ENCODE measurements at regions not wholly inside any gene's neighbourhood (a gene's known extent, or its start where the extent isn't known, plus 50 kb on each side); places are given as distances from the start of the nearest gene placed in this dataset.

DNA sequence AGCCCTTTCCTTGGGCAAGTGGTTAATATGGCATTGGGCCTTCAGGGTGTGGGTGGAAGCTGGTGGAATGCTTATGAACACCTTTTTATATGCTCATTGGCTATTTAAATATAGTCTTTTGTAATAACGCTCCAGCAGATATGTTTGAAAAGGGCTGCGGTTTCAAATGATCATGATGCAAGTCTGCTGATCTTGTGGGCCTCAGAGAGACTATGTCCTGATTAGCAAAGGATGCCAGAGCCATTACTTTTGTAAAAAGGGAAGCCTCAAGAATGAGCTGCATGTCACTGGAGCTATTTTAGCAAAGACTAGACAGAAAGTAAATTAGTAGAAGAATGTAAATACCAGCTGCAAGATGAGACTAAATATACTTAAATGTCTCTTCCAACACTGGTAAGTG lies 200.5 kb downstream of the GXYLT1 start:
- no peak overlapping the region for H4K8ac ChIP-seq (ENCODE audit: low read depth, low read length)
- no peak overlapping the region for H3K4me3 ChIP-seq (ENCODE audit: low read depth, low read length)
- H3K79me1 ChIP-seq (ENCODE audit: low read length), result no peaks in the 10 kb centered on the region
- H3K36me3 ChIP-seq (ENCODE audit: control insufficient read depth in 1 of 2, insufficient read depth in 2 of 2, low read length in 2 of 2), result no peaks in the 10 kb centered on the region
- H3K4me1 ChIP-seq (ENCODE audit: control insufficient read depth in 1 of 2, insufficient read depth in 2 of 2, low read length in 2 of 2), result no peaks in the 10 kb centered on the region
- H2BK12ac ChIP-seq (ENCODE audit: low read length), result no peak overlapping the region
- H2BK5ac ChIP-seq (ENCODE audit: low read depth, low read length, poor library complexity), result no peak overlapping the region
- no peaks in the 10 kb centered on the region for H3K27me3 ChIP-seq (ENCODE audit: insufficient read depth, low read length)
- no peak overlapping the region for H4K12ac ChIP-seq (ENCODE audit: low read depth, low read length)
- H3K79me2 ChIP-seq (ENCODE audit: control insufficient read depth, insufficient read depth, low read length, poor library complexity), result no peaks in the 10 kb centered on the region
- H4K91ac ChIP-seq (ENCODE audit: low read depth, low read length), result no peak overlapping the region
- H3K23ac ChIP-seq (ENCODE audit: low read length), result no peak overlapping the region
- no peak overlapping the region for H2AK5ac ChIP-seq (ENCODE audit: low read length)
- no peak overlapping the region for H3K14ac ChIP-seq (ENCODE audit: low read length)
- no peak overlapping the region for H3K9ac ChIP-seq (ENCODE audit: low read length)
- H3K9me3 ChIP-seq (ENCODE audit: insufficient read depth, low read depth, low read length), result peaks cover 6% of the 10 kb centered on the region
- no peak overlapping the region for H3K4me2 ChIP-seq (ENCODE audit: low read length)
- WGBS (ENCODE audit: extremely low coverage, insufficient coverage, insufficient read length), result no CpG with 5 or more reads among the region's 2 CpGs
- no peak overlapping the region for H3K27ac ChIP-seq (ENCODE audit: low read depth, low read length)
- H3K4ac ChIP-seq (ENCODE audit: low read depth, low read length), result no peak overlapping the region
- no peak overlapping the region for H3K18ac ChIP-seq (ENCODE audit: low read length)
- H2BK120ac ChIP-seq (ENCODE audit: insufficient read depth, low read length, poor library complexity), result no peak overlapping the region
- no peak for DNase-seq
- H2AFZ ChIP-seq (ENCODE audit: insufficient read depth, low read length, poor library complexity), result no peak overlapping the region

DNA sequence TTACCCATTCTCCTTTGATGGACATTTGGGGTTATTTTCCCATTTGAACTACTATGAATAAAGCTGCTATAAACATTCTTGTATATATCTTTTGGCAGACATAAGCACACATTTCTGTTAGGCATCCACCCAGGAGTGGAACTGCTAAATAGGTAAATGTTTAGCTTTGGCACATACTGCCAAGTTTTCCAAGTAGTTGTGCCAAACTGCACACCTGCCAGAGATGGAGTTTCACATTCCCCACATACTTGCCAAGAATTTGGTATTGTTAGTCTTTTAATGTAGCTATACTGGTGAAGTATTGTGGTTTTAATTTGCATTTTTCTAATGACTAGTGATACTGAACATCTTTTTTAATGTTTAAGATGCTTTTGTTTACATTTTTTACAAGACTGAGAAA lies 201.0 kb downstream of the GXYLT1 start:
- no peak overlapping the region for H4K12ac ChIP-seq (ENCODE audit: low read depth, low read length)
- H2BK5ac ChIP-seq (ENCODE audit: low read depth, low read length, poor library complexity), result no peak overlapping the region
- no peak overlapping the region for H3K18ac ChIP-seq (ENCODE audit: low read length)
- no peaks in the 10 kb centered on the region for H3K79me2 ChIP-seq (ENCODE audit: control insufficient read depth, insufficient read depth, low read length, poor library complexity)
- no peaks in the 10 kb centered on the region for H3K79me1 ChIP-seq (ENCODE audit: low read length)
- no peak overlapping the region for H3K4ac ChIP-seq (ENCODE audit: low read depth, low read length)
- H3K27me3 ChIP-seq (ENCODE audit: insufficient read depth, low read length), result no peaks in the 10 kb centered on the region
- no peak overlapping the region for H3K9ac ChIP-seq (ENCODE audit: low read length)
- H3K4me1 ChIP-seq (ENCODE audit: control insufficient read depth in 1 of 2, insufficient read depth in 2 of 2, low read length in 2 of 2), result no peaks in the 10 kb centered on the region
- no peak for DNase-seq
- H4K8ac ChIP-seq (ENCODE audit: low read depth, low read length), result no peak overlapping the region
- H4K91ac ChIP-seq (ENCODE audit: low read depth, low read length), result no peak overlapping the region
- H2AFZ ChIP-seq (ENCODE audit: insufficient read depth, low read length, poor library complexity), result no peak overlapping the region
- no peak overlapping the region for H3K23ac ChIP-seq (ENCODE audit: low read length)
- H3K4me2 ChIP-seq (ENCODE audit: low read length), result no peak overlapping the region
- H2AK5ac ChIP-seq (ENCODE audit: low read length), result no peak overlapping the region
- H2BK12ac ChIP-seq (ENCODE audit: low read length), result no peak overlapping the region
- no peak overlapping the region for H3K27ac ChIP-seq (ENCODE audit: low read depth, low read length)
- no peaks in the 10 kb centered on the region for H3K36me3 ChIP-seq (ENCODE audit: control insufficient read depth in 1 of 2, insufficient read depth in 2 of 2, low read length in 2 of 2)
- peaks cover 6% of the 10 kb centered on the region for H3K9me3 ChIP-seq (ENCODE audit: insufficient read depth, low read depth, low read length)
- no peak overlapping the region for H2BK120ac ChIP-seq (ENCODE audit: insufficient read depth, low read length, poor library complexity)
- no peak overlapping the region for H3K14ac ChIP-seq (ENCODE audit: low read length)
- no peak overlapping the region for H3K4me3 ChIP-seq (ENCODE audit: low read depth, low read length)

DNA sequence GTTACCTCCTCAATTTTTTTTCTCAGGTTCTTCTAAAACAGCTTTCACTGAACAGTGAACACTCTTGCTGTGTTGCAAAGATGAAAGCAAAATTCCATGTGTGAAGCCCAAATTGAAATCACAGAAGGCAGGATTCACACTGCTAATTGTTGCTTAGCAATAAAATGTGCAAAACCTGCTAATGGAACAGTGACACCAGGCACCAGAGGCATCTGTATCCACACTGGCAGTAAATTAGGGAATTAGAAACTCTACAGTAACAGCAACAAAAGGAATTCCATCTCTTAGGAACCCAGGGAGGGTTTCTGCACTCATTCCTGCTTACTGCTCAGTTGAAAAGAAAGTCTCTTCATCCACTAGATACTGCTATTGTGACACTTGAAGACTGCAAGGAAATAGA lies 202.3 kb downstream of the GXYLT1 start:
- no peak overlapping the region for H2AK5ac ChIP-seq (ENCODE audit: low read length)
- no peaks in the 10 kb centered on the region for H3K27me3 ChIP-seq (ENCODE audit: insufficient read depth, low read length)
- no peaks in the 10 kb centered on the region for H3K79me2 ChIP-seq (ENCODE audit: control insufficient read depth, insufficient read depth, low read length, poor library complexity)
- H3K9me3 ChIP-seq (ENCODE audit: insufficient read depth, low read depth, low read length), result peaks cover 6% of the 10 kb centered on the region
- H2BK5ac ChIP-seq (ENCODE audit: low read depth, low read length, poor library complexity), result no peak overlapping the region
- no peak overlapping the region for H2BK120ac ChIP-seq (ENCODE audit: insufficient read depth, low read length, poor library complexity)
- no peaks in the 10 kb centered on the region for H3K4me1 ChIP-seq (ENCODE audit: control insufficient read depth in 1 of 2, insufficient read depth in 2 of 2, low read length in 2 of 2)
- no peak overlapping the region for H2AFZ ChIP-seq (ENCODE audit: insufficient read depth, low read length, poor library complexity)
- no peaks in the 10 kb centered on the region for H3K79me1 ChIP-seq (ENCODE audit: low read length)
- H3K4me3 ChIP-seq (ENCODE audit: low read depth, low read length), result no peak overlapping the region
- no peak overlapping the region for H3K14ac ChIP-seq (ENCODE audit: low read length)
- H4K8ac ChIP-seq (ENCODE audit: low read depth, low read length), result no peak overlapping the region
- no peak overlapping the region for H3K9ac ChIP-seq (ENCODE audit: low read length)
- no peak overlapping the region for H3K18ac ChIP-seq (ENCODE audit: low read length)
- H3K27ac ChIP-seq (ENCODE audit: low read depth, low read length), result no peak overlapping the region
- no peak overlapping the region for H3K4ac ChIP-seq (ENCODE audit: low read depth, low read length)
- DNase-seq, result no peak
- no peak overlapping the region for H3K23ac ChIP-seq (ENCODE audit: low read length)
- H3K36me3 ChIP-seq (ENCODE audit: control insufficient read depth in 1 of 2, insufficient read depth in 2 of 2, low read length in 2 of 2), result no peaks in the 10 kb centered on the region
- no peak overlapping the region for H4K91ac ChIP-seq (ENCODE audit: low read depth, low read length)
- H2BK12ac ChIP-seq (ENCODE audit: low read length), result no peak overlapping the region
- no peak overlapping the region for H3K4me2 ChIP-seq (ENCODE audit: low read length)
- H4K12ac ChIP-seq (ENCODE audit: low read depth, low read length), result no peak overlapping the region

DNA sequence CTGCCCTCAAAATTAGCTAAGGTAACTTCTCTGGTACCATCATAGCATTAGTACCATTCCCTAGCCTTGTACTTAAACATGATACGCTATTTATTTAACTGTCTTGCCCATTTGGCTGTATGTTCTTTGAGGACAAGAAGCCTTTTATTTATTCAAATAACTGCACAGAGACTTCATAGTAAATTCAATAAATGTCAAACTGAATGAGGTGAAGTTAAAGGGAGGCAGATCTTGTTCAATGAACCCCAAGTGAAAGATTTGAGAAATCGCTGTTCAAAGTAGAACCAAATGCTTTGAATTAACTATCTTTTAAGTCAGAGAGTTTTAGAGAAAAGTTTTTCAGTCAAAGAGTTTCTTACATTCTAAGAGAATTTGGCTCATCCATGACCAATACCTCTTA lies 203.6 kb downstream of the GXYLT1 start:
- WGBS (ENCODE audit: extremely low coverage, insufficient coverage, insufficient read length), result no CpG with 5 or more reads among the region's 2 CpGs

DNA sequence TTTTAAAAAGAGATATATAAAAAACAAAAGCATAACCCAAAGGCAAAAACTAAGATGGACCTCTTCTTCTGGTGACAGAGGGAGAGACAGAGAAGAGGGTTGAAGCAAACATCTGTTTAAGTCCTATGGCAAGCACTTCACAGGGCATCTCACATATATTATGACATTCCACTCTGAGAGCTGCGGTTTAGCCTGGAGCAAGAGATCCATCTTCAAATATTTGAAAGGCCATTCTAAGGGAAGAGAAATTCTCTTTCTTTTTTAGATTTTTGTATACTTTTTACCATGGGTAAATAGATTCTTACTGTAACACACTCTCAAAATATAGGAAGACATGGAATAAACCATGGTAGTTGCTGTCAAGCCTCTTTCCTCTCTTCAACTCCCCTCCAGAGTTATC lies 204.1 kb downstream of the GXYLT1 start:
- Histone ChIP-seq H3K4me2 (ENCODE audit: low read length) (no peak overlapping the region), H3K79me1 (ENCODE audit: low read length) (no peaks in the 10 kb centered on the region), H3K27me3 (ENCODE audit: insufficient read depth, low read length) (no peaks in the 10 kb centered on the region), H3K9me3 (ENCODE audit: insufficient read depth, low read depth, low read length) (peaks cover 2% of the 10 kb centered on the region), H3K23ac (ENCODE audit: low read length) (no peak overlapping the region), H4K8ac (ENCODE audit: low read depth, low read length) (no peak overlapping the region), H3K36me3 (ENCODE audit: control insufficient read depth in 1 of 2, insufficient read depth in 2 of 2, low read length in 2 of 2) (no peaks in the 10 kb centered on the region), H3K4ac (ENCODE audit: low read depth, low read length) (no peak overlapping the region), H4K91ac (ENCODE audit: low read depth, low read length) (no peak overlapping the region), H2BK12ac (ENCODE audit: low read length) (no peak overlapping the region), H2AFZ (ENCODE audit: insufficient read depth, low read length, poor library complexity) (no peak overlapping the region), H3K79me2 (ENCODE audit: control insufficient read depth, insufficient read depth, low read length, poor library complexity) (no peaks in the 10 kb centered on the region), H2BK5ac (ENCODE audit: low read depth, low read length, poor library complexity) (no peak overlapping the region), H4K12ac (ENCODE audit: low read depth, low read length) (no peak overlapping the region), H2BK120ac (ENCODE audit: insufficient read depth, low read length, poor library complexity) (no peak overlapping the region), H2AK5ac (ENCODE audit: low read length) (no peak overlapping the region), H3K4me1 (ENCODE audit: control insufficient read depth in 1 of 2, insufficient read depth in 2 of 2, low read length in 2 of 2) (no peaks in the 10 kb centered on the region), H3K9ac (ENCODE audit: low read length) (no peak overlapping the region), H3K18ac (ENCODE audit: low read length) (no peak overlapping the region), H3K14ac (ENCODE audit: low read length) (no peak overlapping the region), H3K4me3 (ENCODE audit: low read depth, low read length) (no peak overlapping the region), H3K27ac (ENCODE audit: low read depth, low read length) (no peak overlapping the region)
- peak; percentile 15 to 52 for DNase-seq
- no CpG with 5 or more reads among the region's 1 CpG for WGBS (ENCODE audit: extremely low coverage, insufficient coverage, insufficient read length)

More for the DNA sequence above, 203.6 kb downstream of the GXYLT1 start:
- no peaks in the 10 kb centered on the region for H3K79me1 ChIP-seq (ENCODE audit: low read length)
- H4K91ac ChIP-seq (ENCODE audit: low read depth, low read length), result no peak overlapping the region
- H3K79me2 ChIP-seq (ENCODE audit: control insufficient read depth, insufficient read depth, low read length, poor library complexity), result no peaks in the 10 kb centered on the region
- H3K4me2 ChIP-seq (ENCODE audit: low read length), result no peak overlapping the region
- no peak overlapping the region for H3K18ac ChIP-seq (ENCODE audit: low read length)
- no peak overlapping the region for H2AFZ ChIP-seq (ENCODE audit: insufficient read depth, low read length, poor library complexity)
- no peaks in the 10 kb centered on the region for H3K4me1 ChIP-seq (ENCODE audit: control insufficient read depth in 1 of 2, insufficient read depth in 2 of 2, low read length in 2 of 2)
- H3K36me3 ChIP-seq (ENCODE audit: control insufficient read depth in 1 of 2, insufficient read depth in 2 of 2, low read length in 2 of 2), result no peaks in the 10 kb centered on the region
- H2BK12ac ChIP-seq (ENCODE audit: low read length), result no peak overlapping the region
- no peak overlapping the region for H3K4me3 ChIP-seq (ENCODE audit: low read depth, low read length)
- H3K4ac ChIP-seq (ENCODE audit: low read depth, low read length), result no peak overlapping the region
- no peak overlapping the region for H4K8ac ChIP-seq (ENCODE audit: low read depth, low read length)
- H2AK5ac ChIP-seq (ENCODE audit: low read length), result no peak overlapping the region
- H3K9me3 ChIP-seq (ENCODE audit: insufficient read depth, low read depth, low read length), result peaks cover 5% of the 10 kb centered on the region
- no peak overlapping the region for H2BK120ac ChIP-seq (ENCODE audit: insufficient read depth, low read length, poor library complexity)
- H3K23ac ChIP-seq (ENCODE audit: low read length), result no peak overlapping the region
- DNase-seq, result no peak
- H2BK5ac ChIP-seq (ENCODE audit: low read depth, low read length, poor library complexity), result no peak overlapping the region
- H3K27ac ChIP-seq (ENCODE audit: low read depth, low read length), result no peak overlapping the region
- no peak overlapping the region for H4K12ac ChIP-seq (ENCODE audit: low read depth, low read length)
- H3K9ac ChIP-seq (ENCODE audit: low read length), result no peak overlapping the region
- H3K27me3 ChIP-seq (ENCODE audit: insufficient read depth, low read length), result no peaks in the 10 kb centered on the region
- no peak overlapping the region for H3K14ac ChIP-seq (ENCODE audit: low read length)

All from trophoblast cell (in vitro differentiated cells and primary cell).